HEK293T (cell line): ENCODE measurements at regions not wholly inside any gene's neighbourhood (a gene's known extent, or its start where the extent isn't known, plus 50 kb on each side); places are given as distances from the start of the nearest gene placed in this dataset.

Experiments
- FOXK2 ChIP-seq: fragments of 450-650 bp; IDR thresholded peaks from 2 replicates; pipeline ENCODE4 v1.6.1; 2016; ENCODE audit warnings: mild to moderate bottlenecking
- FOXM1 ChIP-seq: fragments of 450-650 bp; IDR thresholded peaks from 2 replicates; pipeline ENCODE4 v1.6.1; 2017; ENCODE audit warnings: mild to moderate bottlenecking, borderline replicate concordance
- PKNOX1 ChIP-seq: fragments of 450-650 bp; IDR thresholded peaks from 2 replicates; pipeline ENCODE4 v1.6.1; 2016

- TF ChIP-seq FOXK2 (no peak), FOXM1 (no peak), PKNOX1 (no peak)
Measured at GRCh38 chr13:90413548-90413947, 933.9 kb upstream of the MIR17HG start.
